GM12878 (cell line): ENCODE measurements at regions not wholly inside any gene's neighbourhood (a gene's known extent, or its start where the extent isn't known, plus 50 kb on each side); places are given as distances from the start of the nearest gene placed in this dataset.
A peak's percentile ranks its signal among the peaks of the same experiment; 100 is the strongest.

Experiments
- ATF7 ChIP-seq: fragments of 450-650 bp; IDR thresholded peaks from 2 replicates; pipeline ENCODE4 v1.6.1; 2016; ENCODE audit warnings: low read depth, mild to moderate bottlenecking
- BMI1 ChIP-seq: fragments of 450-650 bp; IDR thresholded peaks from 2 replicates; pipeline ENCODE4 v1.6.1; 2016; ENCODE audit warnings: mild to moderate bottlenecking, moderate library complexity, borderline replicate concordance
- CTCF ChIP-seq, 3 experiments: IDR thresholded peaks in 2 of 3; conservative IDR thresholded peaks in 1 of 3; 2 replicates each; pipeline ENCODE4 v1.5.1; 2011; ENCODE audit warnings: low read depth in 3 of 3, low read length in 3 of 3, mild to moderate bottlenecking in 3 of 3, control low read depth in 2 of 3, moderate library complexity in 2 of 3, inconsistent platforms in 1 of 3, mixed read lengths in 1 of 3; ENCODE audit not compliant: control insufficient read depth in 2 of 3, insufficient read depth in 1 of 3; ENCODE audit errors: extremely low read depth in 1 of 3
- EP300 ChIP-seq, 2 experiments: fragments of 150-350 bp in 1 of 2; IDR thresholded peaks; 2 replicates each; pipeline ENCODE4 v1.6.1; 2011 to 2012; ENCODE audit warnings: low read depth in 2 of 2, low read length in 2 of 2, borderline replicate concordance in 1 of 2, improper control_type of control experiment in 1 of 2, inconsistent platforms in 1 of 2; ENCODE audit not compliant: control insufficient read depth in 1 of 2
- HCFC1 ChIP-seq: fragments of 150-350 bp; IDR thresholded peaks from 2 replicates; pipeline ENCODE4 v1.6.1; 2014; ENCODE audit warnings: low read length
- MEF2A ChIP-seq: IDR thresholded peaks from 2 replicates; pipeline ENCODE4 v1.6.1; 2011; ENCODE audit warnings: low read depth, mild to moderate bottlenecking, low read length, moderate library complexity; ENCODE audit not compliant: insufficient read depth
- POLR2A ChIP-seq: IDR thresholded peaks from 2 replicates; pipeline ENCODE4 v1.6.1; 2011; ENCODE audit warnings: low read depth, mild to moderate bottlenecking, low read length
- PRDM15 ChIP-seq: fragments of 450-650 bp; formaldehyde crosslinking; IDR thresholded peaks from 2 replicates; pipeline ENCODE4 v1.4.0; 2020; ENCODE audit warnings: mild to moderate bottlenecking, moderate library complexity
- RFX5 ChIP-seq: IDR thresholded peaks from 2 replicates; pipeline ENCODE4 v1.6.1; 2011; ENCODE audit warnings: low read depth, low read length, improper control_type of control experiment
- ZNF207 ChIP-seq: fragments of 450-650 bp; IDR thresholded peaks from 2 replicates; pipeline ENCODE4 v1.6.1; 2014; ENCODE audit warnings: antibody characterized with exemption, mild to moderate bottlenecking, borderline replicate concordance
- ZNF217 ChIP-seq: fragments of 450-650 bp; IDR thresholded peaks from 2 replicates; pipeline ENCODE4 v1.6.1; 2017; ENCODE audit warnings: antibody characterized with exemption, mild to moderate bottlenecking
- TF ChIP-seq, protein P1 (sequence below): IDR thresholded peaks from 2 replicates; pipeline ENCODE4 v1.6.1; 2012; ENCODE audit warnings: low read depth, low read length, improper control_type of control experiment

DNA sequence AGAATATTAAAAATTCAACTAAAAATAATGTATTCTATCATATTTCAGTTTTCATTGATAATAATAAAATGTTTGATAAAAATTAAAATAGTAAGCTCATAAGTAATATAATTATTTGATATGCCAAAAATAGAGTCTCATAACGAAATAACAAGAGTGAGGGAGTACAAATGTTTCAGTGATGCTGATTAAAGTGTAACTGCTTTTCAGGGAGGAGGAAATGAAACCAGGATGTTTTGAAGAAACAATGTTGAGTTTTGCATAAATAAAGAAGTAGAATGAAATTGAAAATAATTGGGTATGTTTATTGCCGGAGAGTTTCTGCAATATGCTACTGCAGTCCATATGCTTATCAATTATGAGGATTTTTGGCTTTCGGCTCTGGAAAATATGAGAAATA, 1159.8 kb upstream of the ADGRL2 start (continued):
- TF ChIP-seq CTCF (IDR thresholded peaks at IDR 0.05 in 2 of 3, conservative IDR thresholded peaks at IDR 0.05 in 1 of 3; ENCODE audit: control insufficient read depth in 2 of 3, extremely low read depth in 1 of 3, insufficient read depth in 1 of 3, low read depth in 3 of 3, low read length in 3 of 3) (no peak), MEF2A (no peak), ZNF207 (no peak), ZNF217 (no peak), ATF7 (peak; percentile 16; the same call in 1 of the 2 replicates), POLR2A (no peak), PRDM15 (no peak), HCFC1 (no peak), EP300 (IDR thresholded peaks at IDR 0.05; ENCODE audit: borderline replicate concordance in 1 of 2, control insufficient read depth in 1 of 2, low read depth in 2 of 2, low read length in 2 of 2) (peak in 1 of 2 experiments; percentile 64; a peak in 1 of 4 replicates), BMI1 (no peak), RFX5 (no peak)
- TF ChIP-seq, protein P1, sequence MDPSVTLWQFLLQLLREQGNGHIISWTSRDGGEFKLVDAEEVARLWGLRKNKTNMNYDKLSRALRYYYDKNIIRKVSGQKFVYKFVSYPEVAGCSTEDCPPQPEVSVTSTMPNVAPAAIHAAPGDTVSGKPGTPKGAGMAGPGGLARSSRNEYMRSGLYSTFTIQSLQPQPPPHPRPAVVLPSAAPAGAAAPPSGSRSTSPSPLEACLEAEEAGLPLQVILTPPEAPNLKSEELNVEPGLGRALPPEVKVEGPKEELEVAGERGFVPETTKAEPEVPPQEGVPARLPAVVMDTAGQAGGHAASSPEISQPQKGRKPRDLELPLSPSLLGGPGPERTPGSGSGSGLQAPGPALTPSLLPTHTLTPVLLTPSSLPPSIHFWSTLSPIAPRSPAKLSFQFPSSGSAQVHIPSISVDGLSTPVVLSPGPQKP: no peak
